Neutrophil (primary cell): ENCODE measurements at regions not wholly inside any gene's neighbourhood (a gene's known extent, or its start where the extent isn't known, plus 50 kb on each side); places are given as distances from the start of the nearest gene placed in this dataset.

Source experiments
- H3K27ac ChIP-seq: fragments of 200-600 bp; sonication (generic); 2 replicates; pipeline ENCODE4 v1.5.1; 2016; ENCODE audit warnings: mild to moderate bottlenecking, moderate library complexity
- H3K27me3 ChIP-seq: fragments of 200-600 bp; sonication (generic); 2 replicates; pipeline ENCODE4 v1.6.0; 2016; ENCODE audit warnings: mild to moderate bottlenecking
- H3K36me3 ChIP-seq: fragments of 200-600 bp; sonication (generic); 2 replicates; pipeline ENCODE4 v1.5.1; 2017
- H3K4me1 ChIP-seq, 2 experiments: fragments of 200-600 bp in 1 of 2; sonication (generic) in 1 of 2; 1 replicate in 1 of 2; 2 replicates in 1 of 2; pipeline versions ENCODE4 v1.5.1 to v1.6.1; 2013 to 2016; ENCODE audit warnings: low read depth in 1 of 2, low read length in 1 of 2, mild to moderate bottlenecking in 1 of 2, moderate library complexity in 1 of 2; ENCODE audit not compliant: control insufficient read depth in 1 of 2, insufficient read depth in 1 of 2
- H3K4me3 ChIP-seq, 2 experiments: fragments of 200-600 bp in 1 of 2; sonication (generic) in 1 of 2; 1 replicate in 1 of 2; 2 replicates in 1 of 2; pipeline ENCODE4 v1.5.1; 2013 to 2016; ENCODE audit warnings: low read depth in 1 of 2, low read length in 1 of 2, mild to moderate bottlenecking in 1 of 2, moderate library complexity in 1 of 2
- H3K9me3 ChIP-seq: fragments of 200-600 bp; sonication (generic); 2 replicates; pipeline ENCODE4 v1.5.1; 2016
- CTCF ChIP-seq: fragments of 200-600 bp; sonication (generic); IDR thresholded peaks from 2 replicates; pipeline ENCODE4 v1.5.1; 2016; ENCODE audit warnings: antibody characterized with exemption

- Histone ChIP-seq H3K36me3 (no peaks in the 10 kb centered on the region), H3K27ac (no peak overlapping the region), H3K9me3 (no peaks in the 10 kb centered on the region), H3K4me1 (no peaks in the 10 kb centered on the region), H3K4me3 (no peak overlapping the region), H3K27me3 (no peaks in the 10 kb centered on the region)
- no peak for TF ChIP-seq CTCF
These were observed 55.5 kb upstream of the PIK3C3 start for GRCh38 chr18:41899535-41899934.

- Histone ChIP-seq H3K9me3 (no peaks in the 10 kb centered on the region), H3K4me3 (no peak overlapping the region)
- TF ChIP-seq CTCF, result no peak
These were observed 61.6 kb upstream of the PIK3C3 start for GRCh38 chr18:41893432-41893831.

GRCh38 chr18:41887100-41887499 is 67.9 kb upstream of the PIK3C3 start:
- Histone ChIP-seq H3K9me3 (no peaks in the 10 kb centered on the region), H3K36me3 (no peaks in the 10 kb centered on the region), H3K4me1 (no peaks in the 10 kb centered on the region), H3K27me3 (no peaks in the 10 kb centered on the region), H3K27ac (no peak overlapping the region), H3K4me3 (no peak overlapping the region)
- TF ChIP-seq CTCF, result no peak

More at GRCh38 chr18:41893432-41893831, 61.6 kb upstream of the PIK3C3 start:
- Histone ChIP-seq H3K4me1 (no peaks in the 10 kb centered on the region), H3K36me3 (no peaks in the 10 kb centered on the region), H3K27me3 (no peaks in the 10 kb centered on the region), H3K27ac (no peak overlapping the region)

DNA sequence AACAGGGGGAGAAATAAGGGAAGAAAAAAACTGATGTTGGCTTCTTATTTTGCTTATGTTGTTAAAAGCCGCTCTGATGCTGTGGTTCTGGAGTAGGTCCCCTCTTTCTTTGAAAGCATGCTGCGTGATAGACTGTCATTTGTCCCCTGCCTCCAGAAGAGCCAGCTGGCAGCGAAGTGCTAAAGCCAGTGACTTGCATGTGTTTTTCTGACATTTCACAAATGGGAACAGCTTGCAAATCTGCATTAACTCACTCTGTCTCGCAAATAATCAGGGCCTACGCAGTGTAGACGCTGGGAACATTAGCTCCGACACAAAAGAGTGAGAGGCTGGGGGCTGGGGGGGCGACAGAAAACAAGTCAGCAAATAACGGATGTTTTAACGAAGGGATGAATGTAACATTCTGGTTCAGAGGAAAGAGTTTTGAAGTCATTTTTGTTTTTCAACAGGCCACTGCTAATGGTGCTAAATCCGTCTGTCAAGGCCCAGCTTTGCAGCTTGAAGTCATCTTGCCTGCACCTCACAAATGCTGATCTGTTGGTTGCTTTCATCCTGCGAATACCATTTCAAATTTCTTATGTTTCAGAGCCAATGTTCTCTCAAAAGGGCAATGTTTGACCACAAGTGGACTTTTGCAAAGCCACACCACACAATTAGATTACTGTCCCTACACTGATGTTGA is 68.8 kb upstream of the PIK3C3 start:
- no peaks in the 10 kb centered on the region for H3K27me3 ChIP-seq
- no peaks in the 10 kb centered on the region for H3K9me3 ChIP-seq
- H3K4me3 ChIP-seq, result no peak overlapping the region
- no peaks in the 10 kb centered on the region for H3K4me1 ChIP-seq
- H3K27ac ChIP-seq, result no peak overlapping the region
- TF ChIP-seq CTCF, result no peak
- H3K36me3 ChIP-seq, result no peaks in the 10 kb centered on the region

DNA sequence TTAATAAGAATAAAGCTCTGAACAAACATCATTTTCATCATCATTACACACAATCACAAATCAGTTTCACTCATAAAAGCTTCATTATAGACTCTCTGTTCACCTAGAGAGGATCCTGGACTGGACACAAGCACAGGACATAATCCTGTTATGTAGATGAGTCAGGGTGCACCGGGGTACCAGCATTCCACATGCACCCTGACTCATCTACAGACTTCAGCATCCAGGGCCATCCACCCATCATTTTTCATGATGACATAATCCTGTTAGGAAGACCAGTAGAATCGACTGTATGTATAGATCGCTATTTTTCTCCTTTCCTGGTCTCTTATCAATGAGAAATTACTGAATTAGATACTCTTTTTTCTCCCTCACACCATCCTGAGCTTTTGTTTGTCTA is 73.7 kb upstream of the PIK3C3 start:
- TF ChIP-seq CTCF, result no peak

More for the DNA sequence above, 73.7 kb upstream of the PIK3C3 start:
- Histone ChIP-seq H3K9me3 (no peaks in the 10 kb centered on the region), H3K4me3 (no peak overlapping the region), H3K27me3 (no peaks in the 10 kb centered on the region), H3K36me3 (no peaks in the 10 kb centered on the region), H3K27ac (no peak overlapping the region), H3K4me1 (no peaks in the 10 kb centered on the region)
